GM19455 (cell line): ENCODE measurements at regions not wholly inside any gene's neighbourhood (a gene's known extent, or its start where the extent isn't known, plus 50 kb on each side); places are given as distances from the start of the nearest gene placed in this dataset.

Source experiments
- ATAC-seq: cut with Tn5 transposase; IDR thresholded peaks from one replicate; pipeline ENCODE4 v1.9.1; 2021; ENCODE audit not compliant: unreplicated experiment

DNA sequence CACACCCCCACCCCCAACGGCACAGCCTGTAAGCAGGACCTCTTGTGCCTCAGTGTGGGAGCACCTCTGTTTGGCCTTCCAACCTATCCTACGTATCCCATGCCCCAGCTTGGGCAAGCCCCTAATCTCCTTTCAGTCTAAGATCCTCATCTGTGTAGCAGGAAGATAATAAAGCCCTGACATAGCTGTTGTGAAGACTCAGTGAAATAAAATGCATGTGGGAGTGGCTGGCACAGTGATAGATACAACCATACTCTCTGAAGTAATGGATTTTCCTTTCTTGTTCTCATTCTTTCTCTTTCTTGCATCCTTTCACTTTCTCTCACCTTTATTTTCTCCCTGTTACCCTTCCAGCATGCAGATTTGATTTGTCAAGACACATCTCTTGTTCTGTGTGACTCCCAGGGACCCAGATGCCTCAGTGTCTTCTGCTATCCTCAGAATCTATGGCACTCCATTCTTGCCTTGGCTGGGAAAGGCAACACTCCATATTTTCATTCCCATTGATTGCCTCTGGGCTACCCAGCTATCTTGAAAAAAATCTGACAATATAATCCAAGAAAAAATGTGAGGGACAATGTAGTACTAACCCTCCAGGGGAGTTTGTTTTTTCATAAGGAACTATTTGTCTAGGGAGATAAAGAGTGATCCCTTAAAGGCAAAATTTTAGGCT, 207.2 kb upstream of the SETBP1 start:
- no peak for ATAC-seq

DNA sequence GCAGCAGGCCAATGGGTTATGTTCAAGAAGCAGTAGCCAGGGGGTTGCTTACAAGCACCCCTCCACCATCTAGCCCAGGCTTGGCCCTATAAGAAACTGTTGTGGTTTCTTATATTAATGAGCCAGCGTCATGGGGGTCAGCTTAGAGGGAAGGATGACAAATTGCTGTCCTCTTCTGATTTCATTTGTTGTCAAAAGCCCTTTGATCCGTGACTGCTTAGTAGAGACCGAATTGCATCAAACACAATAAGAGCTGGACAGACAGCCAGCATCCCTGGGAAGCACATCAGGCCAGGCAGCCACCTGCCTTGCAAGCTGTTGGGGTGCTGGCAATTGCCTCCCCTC, 206.6 kb upstream of the SETBP1 start:
- ATAC-seq: no peak

DNA sequence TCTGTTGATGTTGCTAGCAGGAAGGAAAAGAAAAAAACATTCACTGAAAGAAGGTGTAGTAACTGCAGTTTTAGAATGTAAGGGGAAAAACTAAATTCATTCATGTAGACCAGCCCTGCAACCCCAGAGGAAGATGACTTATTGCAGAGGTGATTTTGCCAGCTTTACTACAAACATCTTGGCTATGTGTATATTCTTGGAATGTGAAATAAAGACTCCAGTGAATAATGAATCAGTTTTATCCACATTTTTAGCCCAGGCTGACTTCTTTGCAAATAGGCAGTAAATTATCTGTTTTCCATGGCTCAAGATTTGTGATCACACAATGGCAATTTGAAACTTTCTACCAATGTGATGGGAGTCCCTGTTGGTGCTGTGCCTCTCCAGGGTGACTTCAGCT, 206.1 kb upstream of the SETBP1 start:
- ATAC-seq: no peak

DNA sequence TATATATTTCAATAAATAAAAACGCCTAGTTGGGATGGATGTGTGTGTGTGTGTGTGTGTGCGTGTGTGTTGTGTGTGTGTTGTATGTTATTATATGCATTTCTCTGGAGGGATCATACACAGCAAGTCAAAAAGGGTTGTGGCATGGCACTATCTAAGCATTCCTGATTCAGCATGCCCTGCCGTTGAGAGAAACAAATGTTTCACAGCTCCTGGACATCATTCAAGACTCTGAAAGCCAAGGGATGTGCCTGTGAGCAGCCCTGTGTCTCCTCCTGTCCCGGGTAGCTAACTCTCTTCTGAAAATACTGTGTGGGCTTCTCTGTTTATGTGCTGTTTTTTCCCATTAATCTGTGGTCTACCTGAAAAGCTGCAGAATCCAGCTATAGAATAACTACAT, 197.9 kb upstream of the SETBP1 start:
- ATAC-seq: no peak

DNA sequence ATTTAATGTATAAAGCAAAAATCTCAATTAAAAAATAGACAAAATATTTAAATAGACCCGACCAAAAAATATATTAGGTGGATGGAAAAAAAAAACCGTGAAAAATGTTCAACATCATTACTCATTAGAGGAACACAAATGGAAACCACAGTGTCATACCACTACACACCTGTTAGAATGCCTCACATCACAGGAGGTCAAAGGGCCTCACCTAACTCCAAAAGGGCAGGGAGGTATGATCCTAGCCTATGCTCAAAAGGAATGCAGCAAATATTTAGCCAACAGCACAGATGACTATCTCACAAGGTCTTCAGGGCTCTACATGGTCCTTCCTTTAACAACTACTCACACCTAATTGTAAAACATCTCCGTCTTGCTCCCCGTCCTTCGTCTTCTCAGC, 185.5 kb upstream of the SETBP1 start:
- no peak for ATAC-seq

DNA sequence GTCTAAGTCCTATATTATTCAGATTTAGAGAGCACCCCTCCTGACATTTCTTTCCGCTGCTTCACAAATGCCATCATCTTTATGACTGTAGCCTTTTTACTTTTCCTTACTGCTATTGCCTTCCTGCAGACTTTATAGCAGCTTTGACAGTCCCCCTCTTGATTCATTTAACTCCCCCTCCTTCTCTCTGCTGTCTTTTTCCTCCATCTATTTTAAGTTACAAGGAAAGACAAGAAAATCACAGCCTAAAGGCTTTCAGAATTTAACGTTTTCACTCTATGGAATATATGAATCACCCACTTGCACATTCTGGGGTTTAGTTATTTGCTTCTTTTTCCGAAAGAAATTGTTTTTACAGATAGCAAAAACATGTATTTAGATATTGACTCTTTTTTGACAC, 183.4 kb upstream of the SETBP1 start:
- no peak for ATAC-seq

DNA sequence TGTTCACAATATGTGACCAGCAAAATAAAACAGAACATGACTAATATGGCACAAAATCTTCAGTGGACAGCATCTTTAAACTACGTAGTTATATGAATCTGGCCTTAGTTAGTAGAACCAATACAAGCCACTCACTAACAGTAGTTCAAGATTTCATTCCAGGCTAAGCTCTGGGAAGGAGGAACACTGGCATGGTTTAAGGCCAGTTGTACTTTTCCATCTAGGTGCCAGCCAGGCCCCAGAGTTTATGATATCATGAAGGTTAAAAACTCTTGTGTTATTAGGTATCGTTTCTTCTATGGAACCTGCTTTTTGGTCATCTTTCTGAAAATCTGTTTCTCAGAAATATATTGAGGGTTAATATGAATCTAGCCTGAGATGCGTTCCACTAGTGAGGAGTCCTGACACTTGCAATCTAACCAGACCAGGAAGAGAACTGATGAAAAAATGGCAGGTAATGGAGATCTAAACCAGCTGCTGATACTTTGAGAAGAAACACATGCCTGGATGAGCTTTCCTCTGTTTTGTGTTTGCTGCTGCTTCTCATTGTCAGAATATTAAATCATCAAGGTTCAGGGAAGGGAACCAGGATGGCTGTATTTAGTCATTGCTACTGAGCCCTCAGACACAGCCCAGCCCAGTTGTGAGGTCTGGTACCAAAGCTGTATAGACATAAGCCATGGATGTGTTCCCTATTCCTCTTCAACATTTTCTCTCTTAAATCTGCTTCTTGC, 182.8 kb upstream of the SETBP1 start:
- no peak for ATAC-seq

DNA sequence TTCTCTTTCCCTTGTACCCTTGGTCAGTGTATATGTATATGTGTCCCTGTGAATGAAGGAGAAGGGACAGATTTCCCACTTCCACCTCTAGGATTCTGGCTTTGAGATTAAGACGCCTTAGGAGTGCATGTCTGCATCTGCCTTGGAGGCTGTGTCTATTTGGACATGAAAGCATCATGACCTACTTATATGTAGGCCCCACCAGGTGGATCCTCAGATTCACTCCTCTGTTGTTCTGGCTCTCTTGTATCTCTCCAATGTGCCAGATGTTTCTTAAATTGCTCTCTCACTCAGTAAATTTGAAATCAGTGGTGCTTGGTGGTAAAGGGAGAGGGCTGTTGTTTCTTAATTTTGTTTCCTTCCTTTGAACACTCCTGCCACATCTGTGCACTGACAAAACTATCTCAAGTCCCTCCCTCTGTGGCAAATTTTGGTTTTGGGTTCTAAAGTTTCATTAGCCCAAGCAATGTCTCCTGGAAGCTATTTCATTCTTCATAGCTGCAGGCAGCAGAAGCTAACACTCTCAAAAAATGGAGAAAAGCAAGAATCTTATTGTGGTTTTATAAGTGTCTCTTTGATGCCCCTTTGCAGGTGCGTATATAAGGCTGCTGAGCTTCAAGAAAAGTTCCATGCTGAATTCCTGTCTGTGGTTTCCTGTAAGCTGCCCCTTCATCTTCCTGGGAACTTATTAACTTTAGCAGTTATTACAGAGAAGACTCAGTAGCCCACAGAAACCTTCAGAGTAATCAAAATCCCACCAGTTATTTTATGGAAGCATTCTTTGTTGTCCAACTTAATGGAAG, 179.7 kb upstream of the SETBP1 start:
- ATAC-seq: no peak

DNA sequence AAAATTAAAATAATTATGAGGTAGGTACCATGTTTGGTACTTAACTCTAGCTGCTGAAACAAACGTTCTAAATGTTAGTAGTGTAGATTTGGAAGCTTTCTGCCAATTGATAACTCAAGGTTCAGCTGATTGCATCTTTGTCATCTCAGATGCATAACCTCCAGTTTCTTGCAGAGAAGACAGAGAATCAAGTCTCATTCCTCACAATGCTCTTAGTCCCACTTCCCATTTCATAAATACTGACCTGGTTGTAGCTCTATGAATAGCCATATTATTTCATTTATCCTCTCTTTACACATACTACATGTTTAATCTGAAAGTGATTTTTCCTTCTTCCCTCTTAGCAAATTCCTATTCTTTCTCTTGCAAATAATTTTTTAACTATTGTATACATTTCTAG, 178.5 kb upstream of the SETBP1 start:
- ATAC-seq: no peak

DNA sequence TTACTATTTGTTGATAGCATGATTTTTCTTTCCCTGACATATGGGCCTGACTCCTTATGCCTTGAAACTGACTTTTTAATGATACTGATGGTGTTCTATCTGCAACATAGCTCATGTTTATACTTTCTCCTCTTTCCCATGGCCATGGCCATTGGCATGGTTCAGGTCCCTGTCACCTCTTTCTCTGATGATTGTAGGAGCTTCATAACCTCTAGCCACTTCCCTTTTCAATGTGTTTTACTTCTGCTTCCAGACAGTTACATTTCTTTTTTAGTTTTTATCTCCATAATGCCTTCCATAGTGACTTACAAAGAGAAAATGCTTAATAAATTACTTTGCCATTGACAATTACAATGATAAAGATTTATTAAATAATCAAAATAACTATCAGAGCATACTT, 177.9 kb upstream of the SETBP1 start:
- ATAC-seq: no peak

DNA sequence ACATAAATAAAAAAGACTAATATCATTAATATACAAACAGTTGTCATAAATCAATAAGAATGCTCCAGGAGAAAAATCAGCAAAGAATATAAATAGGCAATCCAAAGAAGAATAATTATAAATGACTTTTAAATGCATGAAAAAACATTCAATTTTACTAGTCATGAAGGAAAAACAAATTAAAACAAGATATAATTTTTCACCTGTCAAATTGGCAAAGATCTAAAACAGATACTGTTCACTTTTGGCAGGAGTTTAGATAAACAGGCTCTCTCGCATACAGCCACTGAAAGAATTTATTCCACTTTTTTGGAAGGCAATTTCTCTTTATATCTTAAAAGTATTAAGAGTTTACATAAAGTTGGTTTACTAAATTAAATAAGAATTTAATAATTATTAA, 176.8 kb upstream of the SETBP1 start:
- no peak for ATAC-seq

DNA sequence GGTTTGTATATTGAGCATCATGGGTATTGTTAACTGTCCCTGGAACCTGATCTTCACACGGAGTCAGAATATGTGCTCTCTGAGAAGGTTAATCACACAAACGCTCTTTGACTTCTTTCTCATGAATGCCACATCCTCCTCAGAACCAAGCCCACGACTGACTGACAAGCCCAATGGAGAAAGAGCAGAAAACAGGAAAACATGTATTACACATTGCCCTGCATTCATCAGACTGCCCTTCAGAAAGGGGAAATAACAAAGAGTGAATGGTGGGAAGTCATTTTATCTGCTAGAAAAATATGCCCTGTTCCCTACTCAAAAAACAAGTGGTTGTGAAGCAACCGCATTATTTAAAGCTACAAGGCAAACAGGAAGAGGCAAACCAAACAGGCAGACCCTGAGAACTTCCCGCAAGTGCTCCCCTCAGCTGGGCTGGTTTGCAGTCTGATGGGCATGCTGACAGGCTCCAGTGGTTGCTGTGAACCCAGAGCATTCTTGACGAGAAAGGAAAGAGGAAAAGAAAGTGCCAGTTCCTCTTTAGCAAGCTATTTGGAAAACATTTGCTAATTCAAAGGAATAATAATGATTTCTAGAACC, 172.9 kb upstream of the SETBP1 start:
- no peak for ATAC-seq

DNA sequence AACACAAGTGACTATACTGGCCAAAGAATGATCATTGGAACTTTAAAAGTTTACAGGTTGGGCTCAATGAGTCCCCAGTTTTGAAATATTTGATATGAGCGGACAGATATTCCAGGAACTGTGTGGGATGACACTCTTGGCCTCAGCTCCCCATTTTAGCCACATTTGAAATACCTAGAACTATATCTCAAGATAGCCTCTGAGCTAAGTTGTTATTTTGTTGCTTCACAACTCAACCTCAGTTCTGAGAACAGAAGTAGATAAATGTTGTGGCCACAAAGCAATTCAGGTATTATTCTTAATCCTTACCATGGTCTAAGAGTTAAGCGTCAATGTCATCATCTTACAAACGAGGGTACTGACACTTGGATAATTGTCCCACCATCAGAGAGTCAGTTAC, 172.2 kb upstream of the SETBP1 start:
- ATAC-seq: no peak

DNA sequence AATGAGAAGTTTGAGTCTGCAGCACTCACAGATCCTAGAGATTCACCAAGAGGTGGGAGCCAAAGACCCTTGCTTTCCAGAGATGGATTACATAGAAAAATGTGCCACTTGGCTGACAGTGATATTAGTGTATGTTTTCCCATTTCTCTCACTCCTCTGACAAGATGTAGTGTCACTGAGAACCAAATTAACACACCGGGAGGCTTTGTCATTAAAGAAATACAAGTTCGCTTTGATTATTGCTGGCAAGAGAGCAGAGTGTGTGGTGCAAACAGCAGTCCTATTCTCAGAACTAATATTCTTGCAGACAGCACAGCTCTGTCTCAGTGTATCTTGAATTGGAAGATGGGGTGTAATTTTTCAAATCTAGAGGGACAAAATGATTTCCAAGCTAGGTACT, 171.6 kb upstream of the SETBP1 start:
- no peak for ATAC-seq

DNA sequence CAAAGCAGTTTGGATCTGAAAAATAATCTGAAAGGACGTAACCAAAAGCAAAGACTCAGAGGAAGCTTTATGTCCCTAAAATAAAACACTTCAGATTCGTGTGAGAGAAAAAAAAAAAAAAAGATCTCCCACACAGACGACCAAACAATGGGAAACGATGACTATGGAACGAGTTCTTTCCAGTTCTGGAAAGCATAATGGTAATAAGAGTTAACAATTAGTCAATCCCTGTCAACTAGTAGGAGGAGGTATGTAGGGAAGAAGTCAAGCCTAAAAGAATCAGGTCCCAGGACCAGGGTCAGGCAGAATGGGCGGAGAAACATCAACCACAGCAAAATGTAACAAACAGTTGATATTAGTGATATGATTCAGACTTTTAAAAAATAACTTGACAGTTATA, 170.3 kb upstream of the SETBP1 start:
- ATAC-seq: no peak

DNA sequence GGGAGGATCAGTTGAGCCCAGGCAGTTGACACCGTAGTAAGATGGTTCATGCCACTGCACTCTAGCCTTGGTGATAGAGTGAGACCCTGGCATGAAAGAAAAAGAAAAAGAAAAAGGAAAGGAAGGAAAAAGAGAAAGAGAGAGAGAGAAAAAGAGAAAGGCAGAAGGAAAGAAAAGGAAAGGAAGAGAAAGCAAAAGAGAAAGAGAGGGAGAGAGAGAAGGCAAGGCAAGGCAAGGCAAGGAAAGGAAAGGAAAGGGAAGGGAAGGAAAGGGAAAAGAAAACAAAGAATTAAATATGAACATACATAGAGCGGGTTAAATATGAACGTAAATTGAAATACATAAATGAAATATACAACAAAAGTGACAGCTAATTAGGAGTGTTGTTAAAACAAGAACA, 167.5 kb upstream of the SETBP1 start:
- no peak for ATAC-seq

DNA sequence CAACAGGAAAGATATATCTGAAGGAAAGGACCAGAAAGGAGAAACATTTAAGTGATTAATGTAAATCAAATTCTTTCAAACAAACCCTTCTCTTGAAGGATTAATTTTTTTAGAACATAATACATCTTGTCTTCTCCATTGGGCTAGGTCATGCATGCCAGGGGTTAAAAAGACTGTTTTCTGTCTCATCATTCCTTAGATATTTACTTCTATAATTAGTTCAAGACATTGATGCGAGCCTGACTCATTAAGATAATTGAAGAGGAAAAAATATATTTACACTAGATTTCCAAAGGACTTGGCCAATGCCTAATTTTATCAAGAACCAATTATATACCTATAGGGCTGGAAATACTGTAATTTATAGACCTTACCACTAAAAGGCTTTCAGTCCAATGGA, 166.6 kb upstream of the SETBP1 start:
- ATAC-seq: no peak

DNA sequence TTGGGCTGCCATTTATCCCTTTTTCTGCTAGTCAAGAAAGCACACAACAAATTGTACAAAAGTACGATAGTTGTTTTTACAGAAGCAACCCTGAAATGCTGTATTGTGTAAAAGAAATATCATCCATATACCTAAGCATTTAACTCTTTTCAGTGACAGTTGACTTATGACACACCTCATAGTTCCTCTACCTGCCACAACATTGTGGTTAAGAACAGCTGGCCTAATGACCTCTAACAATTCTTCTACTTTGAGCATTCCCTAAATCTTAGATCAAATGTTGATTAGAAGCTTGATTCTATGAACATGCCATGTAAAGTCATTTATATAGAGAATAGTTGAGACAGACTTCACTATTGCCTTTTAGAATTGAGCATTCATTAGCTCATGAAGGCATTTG, 165.9 kb upstream of the SETBP1 start:
- ATAC-seq: no peak

DNA sequence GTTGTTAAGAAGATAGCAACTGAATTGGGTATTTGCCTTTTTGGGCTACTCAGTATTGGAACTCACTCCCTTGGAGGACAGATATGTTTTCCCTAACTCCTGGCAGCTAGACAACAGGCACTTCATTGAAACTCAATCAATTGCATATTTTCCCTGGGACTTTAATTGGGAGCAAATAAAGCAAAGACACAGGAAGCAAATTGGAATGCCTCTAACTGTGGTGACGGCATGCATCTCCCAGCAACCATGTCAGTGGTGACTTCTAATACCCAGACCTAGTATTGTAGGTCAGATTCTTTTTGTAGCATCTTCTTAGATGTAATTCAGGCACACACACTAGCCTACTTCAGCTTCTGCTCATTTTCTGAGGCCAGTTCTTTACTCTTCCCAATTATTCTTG, 164.2 kb upstream of the SETBP1 start:
- ATAC-seq: no peak

DNA sequence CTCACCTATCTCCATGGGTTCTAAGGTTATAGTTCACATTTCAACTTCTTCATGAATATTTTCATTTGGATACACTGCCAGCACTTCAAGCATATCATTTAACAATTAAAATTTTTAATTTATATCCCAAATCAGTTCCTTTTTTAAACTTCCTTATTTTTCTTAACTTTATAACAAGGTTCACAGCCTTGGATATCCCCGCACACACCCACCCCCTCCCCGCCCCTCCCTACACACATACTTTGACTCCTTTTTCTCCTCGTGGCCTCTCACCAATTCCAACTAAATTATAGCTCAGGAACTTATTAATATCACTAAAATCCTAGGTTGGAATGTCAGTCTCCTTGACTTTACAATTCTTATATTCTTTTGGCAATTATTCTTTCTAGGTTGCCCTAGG, 163.6 kb upstream of the SETBP1 start:
- ATAC-seq: no peak

DNA sequence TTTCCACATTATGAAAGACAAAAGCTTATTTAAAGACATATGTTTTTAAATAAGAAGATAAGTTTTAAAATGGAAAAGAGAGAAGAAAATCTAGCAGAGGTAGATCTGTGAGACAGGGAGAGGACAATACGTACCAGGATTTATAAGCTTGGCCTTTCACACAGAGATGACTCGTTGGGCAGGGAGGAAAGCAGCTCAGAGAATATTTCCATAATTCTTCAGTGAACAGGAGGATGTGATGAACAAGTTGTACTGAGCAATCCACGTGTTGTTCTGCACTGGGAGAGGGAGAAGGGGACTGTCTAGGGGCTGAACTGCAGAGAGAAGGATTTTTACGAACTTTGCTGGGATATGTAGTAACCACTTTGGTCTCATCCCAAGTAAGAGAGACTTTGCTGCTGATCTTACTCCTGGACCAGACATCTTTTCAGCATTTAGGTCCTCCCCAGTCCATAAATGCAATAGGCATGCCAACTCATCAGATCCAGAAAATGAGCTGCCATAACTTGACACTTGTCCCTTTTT, 162.5 kb upstream of the SETBP1 start:
- ATAC-seq: no peak

DNA sequence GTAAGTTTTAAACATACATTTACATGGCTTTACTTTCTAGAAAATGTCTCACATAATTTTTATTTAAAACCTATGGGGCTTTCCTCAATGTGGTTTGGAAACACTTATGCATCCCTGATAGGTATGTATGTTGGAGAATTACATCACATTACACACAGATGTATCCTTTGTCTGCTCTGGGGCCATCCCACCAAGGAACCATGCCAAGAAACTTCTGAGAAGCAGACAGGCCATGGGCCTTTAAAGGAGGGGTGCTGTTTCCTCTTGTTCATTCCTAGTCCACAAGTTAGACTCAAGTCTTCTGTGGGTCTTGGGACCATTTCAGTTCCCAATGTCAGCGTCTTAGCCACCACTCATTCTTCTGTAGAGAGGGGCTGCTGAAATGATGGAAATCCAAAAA, 162.0 kb upstream of the SETBP1 start:
- no peak for ATAC-seq
